GM23338 (cell line): ENCODE measurements at regions not wholly inside any gene's neighbourhood (a gene's known extent, or its start where the extent isn't known, plus 50 kb on each side); places are given as distances from the start of the nearest gene placed in this dataset.
"Not testable (repeated sequence)": the region's sequence is repeated elsewhere in the genome, so short reads cannot be mapped to it uniquely, and the experiment has no call there.

Source experiments
- ATAC-seq: fragments of 200-7000 bp; cut with Tn5 transposase; 3 replicates; pipeline ENCODE4 v1.9.1; 2020
- DNase-seq: peaks from one replicate; pipeline ENCODE4 v3.0.0-alpha.2; 2015; ENCODE audit warnings: low spot score
- H2AFZ ChIP-seq: fragments of 200-600 bp; sonication (generic); 2 replicates; pipeline ENCODE4 v1.8.0; 2016; ENCODE audit warnings: antibody characterized with exemption, mild to moderate bottlenecking, moderate library complexity
- H3F3A ChIP-seq: fragments of 200-600 bp; sonication (generic); replicated peaks from 2 replicates; pipeline ENCODE4 v1.8.0; 2017; ENCODE audit warnings: antibody characterized with exemption, mixed run types, low read depth
- H3K27ac ChIP-seq: fragments of 200-600 bp; sonication (generic); 2 replicates; pipeline ENCODE4 v1.6.1; 2016; ENCODE audit warnings: low read depth
- H3K27me3 ChIP-seq: fragments of 200-600 bp; sonication (generic); 2 replicates; pipeline ENCODE4 v1.8.0; 2016; ENCODE audit warnings: mild to moderate bottlenecking, mixed run types, moderate library complexity; ENCODE audit not compliant: insufficient read depth
- H3K36me3 ChIP-seq: fragments of 200-600 bp; sonication (generic); 2 replicates; pipeline ENCODE4 v1.8.0; 2016; ENCODE audit warnings: mild to moderate bottlenecking; ENCODE audit not compliant: insufficient read depth
- H3K4me1 ChIP-seq: fragments of 200-600 bp; sonication (generic); 2 replicates; pipeline ENCODE4 v1.8.0; 2016; ENCODE audit warnings: mild to moderate bottlenecking, moderate library complexity; ENCODE audit not compliant: insufficient read depth
- H3K4me2 ChIP-seq: fragments of 200-600 bp; sonication (generic); 2 replicates; pipeline ENCODE4 v1.7.1; 2017; ENCODE audit warnings: mixed run types
- H3K4me3 ChIP-seq: fragments of 200-600 bp; sonication (generic); 2 replicates; pipeline ENCODE4 v1.6.1; 2016; ENCODE audit warnings: mixed run types
- H3K79me2 ChIP-seq: fragments of 200-600 bp; sonication (generic); replicated peaks from 2 replicates; pipeline ENCODE4 v1.8.0; 2017; ENCODE audit warnings: mild to moderate bottlenecking; ENCODE audit not compliant: insufficient read depth
- H3K9me2 ChIP-seq: fragments of 200-600 bp; sonication (generic); 2 replicates; pipeline ENCODE4 v1.8.0; 2017; ENCODE audit not compliant: insufficient read depth
- H4K20me1 ChIP-seq: fragments of 200-600 bp; sonication (generic); replicated peaks from 2 replicates; pipeline ENCODE4 v1.8.0; 2017; ENCODE audit warnings: mild to moderate bottlenecking; ENCODE audit not compliant: insufficient read depth
- H3K27ac Mint-ChIP-seq: 2 replicates; pipeline ENCODE4 v1.8.0; 2020; ENCODE audit warnings: inconsistent platforms, mild to moderate bottlenecking, moderate library complexity, mixed read lengths
- H3K27me3 Mint-ChIP-seq: 3 replicates; pipeline ENCODE4 v1.8.0; 2022; ENCODE audit warnings: low read depth, mild to moderate bottlenecking, moderate library complexity, mixed read lengths, inconsistent platforms; ENCODE audit not compliant: insufficient read depth, poor library complexity
- H3K36me3 Mint-ChIP-seq: 3 replicates; pipeline ENCODE4 v1.8.0; 2021; ENCODE audit warnings: low read depth, mild to moderate bottlenecking, inconsistent platforms, moderate library complexity, mixed read lengths
- H3K4me1 Mint-ChIP-seq: 3 replicates; pipeline ENCODE4 v1.8.0; 2020; ENCODE audit warnings: mild to moderate bottlenecking, inconsistent platforms, mixed read lengths
- H3K4me3 Mint-ChIP-seq: 3 replicates; pipeline ENCODE4 v1.8.0; 2021; ENCODE audit warnings: moderate library complexity, mild to moderate bottlenecking, inconsistent platforms, mixed read lengths
- H3K9me3 Mint-ChIP-seq: 3 replicates; pipeline ENCODE4 v1.8.0; 2020; ENCODE audit warnings: moderate library complexity, mild to moderate bottlenecking, inconsistent platforms, mixed read lengths
- CREB1 ChIP-seq: fragments of 250-450 bp; sonication (Bioruptor Pico); IDR thresholded peaks from 2 replicates; pipeline ENCODE4 v1.5.0; 2020; ENCODE audit warnings: low read depth, mild to moderate bottlenecking, moderate library complexity
- EZH2 ChIP-seq: fragments of 200-600 bp; sonication (generic); IDR thresholded peaks from one replicate; pipeline ENCODE4 v1.8.0; 2017; ENCODE audit warnings: antibody characterized with exemption, mild to moderate bottlenecking, low read depth; ENCODE audit not compliant: unreplicated experiment
- EZH2phosphoT487 ChIP-seq: fragments of 200-600 bp; sonication (generic); IDR thresholded peaks from one replicate; pipeline ENCODE4 v1.8.1; 2018; ENCODE audit warnings: antibody characterized with exemption; ENCODE audit not compliant: unreplicated experiment
- JUNB ChIP-seq: IDR thresholded peaks from one replicate; pipeline ENCODE4 v1.6.1; 2016; ENCODE audit warnings: antibody characterized with exemption; ENCODE audit not compliant: unreplicated experiment
- NANOG ChIP-seq: IDR thresholded peaks from 2 replicates; pipeline ENCODE4 v1.6.1; 2016; ENCODE audit warnings: antibody characterized with exemption, borderline replicate concordance
- POLR2AphosphoS5 ChIP-seq: IDR thresholded peaks from 2 replicates; pipeline ENCODE4 v1.6.1; 2016; ENCODE audit warnings: antibody characterized with exemption, low read depth
- STAT1 ChIP-seq: IDR thresholded peaks from one replicate; pipeline ENCODE4 v1.6.1; 2016; ENCODE audit warnings: antibody characterized with exemption; ENCODE audit not compliant: unreplicated experiment
- ZNF331 ChIP-seq: fragments of 250-450 bp; sonication (Bioruptor Pico); IDR thresholded peaks from 2 replicates; pipeline ENCODE4 v1.5.0; 2020; ENCODE audit warnings: low read depth, mild to moderate bottlenecking, moderate library complexity
- TF ChIP-seq, protein P1 (sequence below): fragments of 250-450 bp; sonication (Bioruptor Pico); IDR thresholded peaks from 2 replicates; pipeline ENCODE4 v1.5.0; 2020; ENCODE audit warnings: mild to moderate bottlenecking, moderate library complexity
- TF ChIP-seq, protein P2 (sequence below): IDR thresholded peaks from one replicate; pipeline ENCODE4 v1.6.1; 2018; ENCODE audit warnings: antibody characterized with exemption; ENCODE audit not compliant: unreplicated experiment

DNA sequence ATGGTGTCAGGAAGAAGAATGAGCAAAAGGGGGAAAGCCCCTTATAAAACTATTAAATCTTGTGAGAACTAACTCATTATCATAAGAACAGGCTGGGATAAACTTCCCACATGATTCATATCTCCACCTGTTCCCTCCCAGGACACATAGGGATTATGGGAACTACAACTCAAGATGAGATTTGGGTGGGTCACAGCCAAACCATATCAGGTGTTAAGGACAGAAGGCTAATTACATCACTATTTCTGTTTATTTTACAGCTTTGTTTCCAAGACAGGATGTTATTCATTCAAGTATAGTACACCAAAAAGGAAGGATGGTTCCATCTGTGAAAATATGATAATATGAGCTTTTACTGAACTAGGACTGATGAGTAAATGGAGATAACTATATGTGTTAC is 63.7 kb upstream of the ARSJ start (continued):
- TF ChIP-seq, protein P1, sequence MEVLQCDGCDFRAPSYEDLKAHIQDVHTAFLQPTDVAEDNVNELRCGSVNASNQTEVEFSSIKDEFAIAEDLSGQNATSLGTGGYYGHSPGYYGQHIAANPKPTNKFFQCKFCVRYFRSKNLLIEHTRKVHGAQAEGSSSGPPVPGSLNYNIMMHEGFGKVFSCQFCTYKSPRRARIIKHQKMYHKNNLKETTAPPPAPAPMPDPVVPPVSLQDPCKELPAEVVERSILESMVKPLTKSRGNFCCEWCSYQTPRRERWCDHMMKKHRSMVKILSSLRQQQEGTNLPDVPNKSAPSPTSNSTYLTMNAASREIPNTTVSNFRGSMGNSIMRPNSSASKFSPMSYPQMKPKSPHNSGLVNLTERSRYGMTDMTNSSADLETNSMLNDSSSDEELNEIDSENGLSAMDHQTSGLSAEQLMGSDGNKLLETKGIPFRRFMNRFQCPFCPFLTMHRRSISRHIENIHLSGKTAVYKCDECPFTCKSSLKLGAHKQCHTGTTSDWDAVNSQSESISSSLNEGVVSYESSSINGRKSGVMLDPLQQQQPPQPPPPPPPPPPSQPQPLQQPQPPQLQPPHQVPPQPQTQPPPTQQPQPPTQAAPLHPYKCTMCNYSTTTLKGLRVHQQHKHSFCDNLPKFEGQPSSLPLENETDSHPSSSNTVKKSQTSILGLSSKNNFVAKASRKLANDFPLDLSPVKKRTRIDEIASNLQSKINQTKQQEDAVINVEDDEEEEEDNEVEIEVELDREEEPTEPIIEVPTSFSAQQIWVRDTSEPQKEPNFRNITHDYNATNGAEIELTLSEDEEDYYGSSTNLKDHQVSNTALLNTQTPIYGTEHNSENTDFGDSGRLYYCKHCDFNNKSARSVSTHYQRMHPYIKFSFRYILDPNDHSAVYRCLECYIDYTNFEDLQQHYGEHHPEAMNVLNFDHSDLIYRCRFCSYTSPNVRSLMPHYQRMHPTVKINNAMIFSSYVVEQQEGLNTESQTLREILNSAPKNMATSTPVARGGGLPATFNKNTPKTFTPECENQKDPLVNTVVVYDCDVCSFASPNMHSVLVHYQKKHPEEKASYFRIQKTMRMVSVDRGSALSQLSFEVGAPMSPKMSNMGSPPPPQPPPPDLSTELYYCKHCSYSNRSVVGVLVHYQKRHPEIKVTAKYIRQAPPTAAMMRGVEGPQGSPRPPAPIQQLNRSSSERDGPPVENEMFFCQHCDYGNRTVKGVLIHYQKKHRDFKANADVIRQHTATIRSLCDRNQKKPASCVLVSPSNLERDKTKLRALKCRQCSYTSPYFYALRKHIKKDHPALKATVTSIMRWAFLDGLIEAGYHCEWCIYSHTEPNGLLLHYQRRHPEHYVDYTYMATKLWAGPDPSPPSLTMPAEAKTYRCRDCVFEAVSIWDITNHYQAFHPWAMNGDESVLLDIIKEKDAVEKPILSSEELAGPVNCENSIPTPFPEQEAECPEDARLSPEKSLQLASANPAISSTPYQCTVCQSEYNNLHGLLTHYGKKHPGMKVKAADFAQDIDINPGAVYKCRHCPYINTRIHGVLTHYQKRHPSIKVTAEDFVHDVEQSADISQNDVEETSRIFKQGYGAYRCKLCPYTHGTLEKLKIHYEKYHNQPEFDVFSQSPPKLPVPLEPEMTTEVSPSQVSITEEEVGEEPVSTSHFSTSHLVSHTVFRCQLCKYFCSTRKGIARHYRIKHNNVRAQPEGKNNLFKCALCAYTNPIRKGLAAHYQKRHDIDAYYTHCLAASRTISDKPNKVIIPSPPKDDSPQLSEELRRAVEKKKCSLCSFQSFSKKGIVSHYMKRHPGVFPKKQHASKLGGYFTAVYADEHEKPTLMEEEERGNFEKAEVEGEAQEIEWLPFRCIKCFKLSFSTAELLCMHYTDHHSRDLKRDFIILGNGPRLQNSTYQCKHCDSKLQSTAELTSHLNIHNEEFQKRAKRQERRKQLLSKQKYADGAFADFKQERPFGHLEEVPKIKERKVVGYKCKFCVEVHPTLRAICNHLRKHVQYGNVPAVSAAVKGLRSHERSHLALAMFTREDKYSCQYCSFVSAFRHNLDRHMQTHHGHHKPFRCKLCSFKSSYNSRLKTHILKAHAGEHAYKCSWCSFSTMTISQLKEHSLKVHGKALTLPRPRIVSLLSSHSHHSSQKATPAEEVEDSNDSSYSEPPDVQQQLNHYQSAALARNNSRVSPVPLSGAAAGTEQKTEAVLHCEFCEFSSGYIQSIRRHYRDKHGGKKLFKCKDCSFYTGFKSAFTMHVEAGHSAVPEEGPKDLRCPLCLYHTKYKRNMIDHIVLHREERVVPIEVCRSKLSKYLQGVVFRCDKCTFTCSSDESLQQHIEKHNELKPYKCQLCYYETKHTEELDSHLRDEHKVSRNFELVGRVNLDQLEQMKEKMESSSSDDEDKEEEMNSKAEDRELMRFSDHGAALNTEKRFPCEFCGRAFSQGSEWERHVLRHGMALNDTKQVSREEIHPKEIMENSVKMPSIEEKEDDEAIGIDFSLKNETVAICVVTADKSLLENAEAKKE, result no peak
- TF ChIP-seq STAT1, result no peak
- no peak for TF ChIP-seq POLR2AphosphoS5
- no peak for TF ChIP-seq ZNF331 (CRISPR knock-in tag)
- TF ChIP-seq NANOG, result no peak
- TF ChIP-seq, protein P2, sequence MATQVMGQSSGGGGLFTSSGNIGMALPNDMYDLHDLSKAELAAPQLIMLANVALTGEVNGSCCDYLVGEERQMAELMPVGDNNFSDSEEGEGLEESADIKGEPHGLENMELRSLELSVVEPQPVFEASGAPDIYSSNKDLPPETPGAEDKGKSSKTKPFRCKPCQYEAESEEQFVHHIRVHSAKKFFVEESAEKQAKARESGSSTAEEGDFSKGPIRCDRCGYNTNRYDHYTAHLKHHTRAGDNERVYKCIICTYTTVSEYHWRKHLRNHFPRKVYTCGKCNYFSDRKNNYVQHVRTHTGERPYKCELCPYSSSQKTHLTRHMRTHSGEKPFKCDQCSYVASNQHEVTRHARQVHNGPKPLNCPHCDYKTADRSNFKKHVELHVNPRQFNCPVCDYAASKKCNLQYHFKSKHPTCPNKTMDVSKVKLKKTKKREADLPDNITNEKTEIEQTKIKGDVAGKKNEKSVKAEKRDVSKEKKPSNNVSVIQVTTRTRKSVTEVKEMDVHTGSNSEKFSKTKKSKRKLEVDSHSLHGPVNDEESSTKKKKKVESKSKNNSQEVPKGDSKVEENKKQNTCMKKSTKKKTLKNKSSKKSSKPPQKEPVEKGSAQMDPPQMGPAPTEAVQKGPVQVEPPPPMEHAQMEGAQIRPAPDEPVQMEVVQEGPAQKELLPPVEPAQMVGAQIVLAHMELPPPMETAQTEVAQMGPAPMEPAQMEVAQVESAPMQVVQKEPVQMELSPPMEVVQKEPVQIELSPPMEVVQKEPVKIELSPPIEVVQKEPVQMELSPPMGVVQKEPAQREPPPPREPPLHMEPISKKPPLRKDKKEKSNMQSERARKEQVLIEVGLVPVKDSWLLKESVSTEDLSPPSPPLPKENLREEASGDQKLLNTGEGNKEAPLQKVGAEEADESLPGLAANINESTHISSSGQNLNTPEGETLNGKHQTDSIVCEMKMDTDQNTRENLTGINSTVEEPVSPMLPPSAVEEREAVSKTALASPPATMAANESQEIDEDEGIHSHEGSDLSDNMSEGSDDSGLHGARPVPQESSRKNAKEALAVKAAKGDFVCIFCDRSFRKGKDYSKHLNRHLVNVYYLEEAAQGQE, result no peak
- TF ChIP-seq EZH2, result no peak
- no peak for TF ChIP-seq JUNB
- no peak for TF ChIP-seq EZH2phosphoT487
- TF ChIP-seq CREB1 (CRISPR knock-in tag), result no peak

DNA sequence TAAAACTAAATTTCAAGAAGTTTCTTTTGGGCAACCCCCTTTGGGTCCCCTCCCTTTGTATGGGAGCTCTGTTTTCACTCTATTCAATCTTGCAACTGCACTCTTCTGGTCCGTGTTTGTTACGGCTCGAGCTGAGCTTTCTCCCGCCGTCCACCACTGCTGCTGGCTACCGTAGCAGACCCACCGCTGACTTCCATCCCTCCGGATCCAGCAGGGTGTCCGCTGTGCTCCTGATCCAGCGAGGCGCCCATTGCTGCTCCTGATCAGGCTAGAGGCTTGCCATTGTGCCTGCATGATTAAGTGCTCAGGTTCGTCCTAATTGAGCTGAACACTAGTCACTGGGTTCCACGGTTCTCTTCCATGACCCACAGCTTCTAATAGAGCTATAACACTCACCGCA is 64.9 kb upstream of the ARSJ start:
- H3K27ac ChIP-seq, H3K36me3 Mint-ChIP-seq, H3K36me3 ChIP-seq, H3K27ac Mint-ChIP-seq, H3K9me2 ChIP-seq, H4K20me1 ChIP-seq, H2AFZ ChIP-seq, H3K4me3 Mint-ChIP-seq, DNase-seq, H3K4me1 Mint-ChIP-seq, H3K79me2 ChIP-seq, H3K4me2 ChIP-seq, H3K4me3 ChIP-seq, H3K27me3 Mint-ChIP-seq, H3F3A ChIP-seq, H3K9me3 Mint-ChIP-seq, ATAC-seq, H3K27me3 ChIP-seq, H3K4me1 ChIP-seq: not testable (repeated sequence)
